Brain microvascular endothelial cell (primary cell): ENCODE measurements at regions not wholly inside any gene's neighbourhood (a gene's known extent, or its start where the extent isn't known, plus 50 kb on each side); places are given as distances from the start of the nearest gene placed in this dataset.

ENCODE experiments used
- DNase-seq: peaks from one replicate; pipeline ENCODE4 v3.0.0-alpha.2; 2020
- H3K27ac ChIP-seq: fragments of 250-450 bp; sonication (Bioruptor Pico); 2 replicates; pipeline ENCODE4 v1.5.1; 2020; ENCODE audit warnings: mild to moderate bottlenecking, moderate library complexity
- H3K27me3 ChIP-seq: fragments of 250-450 bp; sonication (Bioruptor Pico); replicated peaks from 2 replicates; pipeline ENCODE4 v1.5.1; 2020; ENCODE audit warnings: mild to moderate bottlenecking
- H3K36me3 ChIP-seq: fragments of 250-450 bp; sonication (Bioruptor Pico); replicated peaks from 2 replicates; pipeline ENCODE4 v1.5.1; 2020; ENCODE audit warnings: mild to moderate bottlenecking
- H3K4me3 ChIP-seq: 2 replicates; pipeline ENCODE4 v1.5.1; 2011; ENCODE audit warnings: low read depth, mild to moderate bottlenecking, control low read depth, low read length, moderate library complexity
- CTCF ChIP-seq: IDR thresholded peaks from 2 replicates; pipeline ENCODE4 v1.5.1; 2011; ENCODE audit warnings: low read depth, mild to moderate bottlenecking, moderate library complexity, low read length, control low read depth, inconsistent platforms; ENCODE audit errors: missing control alignments
- in situ Hi-C: cut with HindIII; loops from 2 replicates; pipeline ENCODE4 v1.10.0; 2017; ENCODE audit warnings: low sequenced_read_pairs, low pct_ligation_motif_present

DNA sequence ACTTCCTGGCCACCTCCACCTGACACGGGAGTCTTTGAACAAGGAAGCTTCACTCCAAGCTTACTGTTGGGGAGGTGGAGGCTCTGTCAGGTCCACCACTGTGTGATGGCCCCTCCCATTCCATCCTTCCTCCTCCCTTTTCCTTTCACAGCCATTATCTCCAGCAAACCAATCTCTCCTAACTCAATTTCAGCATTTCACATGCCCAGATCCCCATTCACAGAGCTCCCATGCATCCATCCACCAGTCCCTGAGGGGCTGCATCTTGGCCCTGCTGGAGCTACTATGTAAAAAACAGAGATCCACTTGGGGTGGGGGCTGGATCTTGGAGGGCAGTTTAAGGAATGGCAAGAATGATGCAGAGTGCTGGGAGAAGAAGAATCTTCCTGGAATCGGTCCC lies 129.0 kb upstream of the COPS8 start:
- in situ Hi-C loops = no loop called here
- H3K36me3 ChIP-seq = no peaks in the 10 kb centered on the region
- no peaks in the 10 kb centered on the region for H3K27me3 ChIP-seq
- no peak overlapping the region for H3K27ac ChIP-seq
- H3K4me3 ChIP-seq = no peak overlapping the region
- DNase-seq = no peak
- TF ChIP-seq CTCF = no peak

GRCh38 chr2:236959036-236959435 lies 126.7 kb upstream of the COPS8 start:
- in situ Hi-C loops = no loop called here
- no peak for TF ChIP-seq CTCF
- no peak for DNase-seq
- Histone ChIP-seq H3K27me3 (no peaks in the 10 kb centered on the region), H3K4me3 (no peak overlapping the region), H3K36me3 (no peaks in the 10 kb centered on the region), H3K27ac (no peak overlapping the region)

- Histone ChIP-seq H3K27me3 (no peaks in the 10 kb centered on the region), H3K36me3 (no peaks in the 10 kb centered on the region), H3K27ac (no peak overlapping the region), H3K4me3 (no peak overlapping the region)
- no peak for DNase-seq
- TF ChIP-seq CTCF = no peak
- in situ Hi-C loops = no loop called here
Observed at GRCh38 chr2:236959876-236960275, 125.8 kb upstream of the COPS8 start.

- Histone ChIP-seq H3K27ac (no peak overlapping the region), H3K27me3 (no peaks in the 10 kb centered on the region), H3K4me3 (no peak overlapping the region), H3K36me3 (no peaks in the 10 kb centered on the region)
- no peak for DNase-seq
- TF ChIP-seq CTCF = no peak
- in situ Hi-C loops = no loop called here
Observed at GRCh38 chr2:236960531-236960930, 125.2 kb upstream of the COPS8 start.

DNA sequence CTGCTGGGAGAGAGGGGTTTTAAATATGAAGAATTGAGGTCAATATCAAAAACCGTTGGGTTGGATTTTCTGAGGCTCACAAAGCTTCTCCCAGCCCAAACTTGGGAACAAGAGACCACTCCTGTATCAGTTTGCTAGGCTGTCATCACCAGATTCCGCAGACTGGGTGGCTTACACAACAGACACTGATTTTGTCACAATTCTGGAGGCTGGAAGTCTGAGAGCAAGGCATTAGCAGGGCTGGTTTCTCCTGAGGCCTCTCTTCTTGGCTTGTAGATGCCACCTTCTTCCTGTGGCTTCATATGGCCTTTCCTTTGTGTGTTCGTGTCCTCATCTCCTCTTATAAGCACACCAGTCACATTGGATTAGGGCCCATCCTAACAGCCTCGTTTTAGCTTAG lies 122.9 kb upstream of the COPS8 start:
- H3K36me3 ChIP-seq = no peaks in the 10 kb centered on the region
- no peak overlapping the region for H3K27ac ChIP-seq
- H3K4me3 ChIP-seq = no peak overlapping the region
- TF ChIP-seq CTCF = no peak
- H3K27me3 ChIP-seq = no peaks in the 10 kb centered on the region
- in situ Hi-C loops = no loop called here
- DNase-seq = no peak

- DNase-seq = no peak
- no peak overlapping the region for H3K4me3 ChIP-seq
- TF ChIP-seq CTCF = no peak
- no peaks in the 10 kb centered on the region for H3K27me3 ChIP-seq
- no peaks in the 10 kb centered on the region for H3K36me3 ChIP-seq
- in situ Hi-C loops = no loop called here
- no peak overlapping the region for H3K27ac ChIP-seq
Observed at GRCh38 chr2:236963631-236964182, 122.0 kb upstream of the COPS8 start.
